ENCODE measurements at regions not wholly inside any gene's neighbourhood (a gene's known extent, or its start where the extent isn't known, plus 50 kb on each side); places are given as distances from the start of the nearest gene placed in this dataset.

- 82 to 96% (median 88%) methylated on average over 1 of the region's 1 CpG for WGBS, 5 donors
- H3K4me3 ChIP-seq: no peak overlapping the region
- H3K9me3 ChIP-seq: no peaks in the 10 kb centered on the region
- no peak overlapping the region for H3K27ac ChIP-seq
- no peak for TF ChIP-seq POLR2A (IDR thresholded peaks at IDR 0.05)
- no peak for TF ChIP-seq EP300 (IDR thresholded peaks at IDR 0.05)
- TF ChIP-seq, protein P1, sequence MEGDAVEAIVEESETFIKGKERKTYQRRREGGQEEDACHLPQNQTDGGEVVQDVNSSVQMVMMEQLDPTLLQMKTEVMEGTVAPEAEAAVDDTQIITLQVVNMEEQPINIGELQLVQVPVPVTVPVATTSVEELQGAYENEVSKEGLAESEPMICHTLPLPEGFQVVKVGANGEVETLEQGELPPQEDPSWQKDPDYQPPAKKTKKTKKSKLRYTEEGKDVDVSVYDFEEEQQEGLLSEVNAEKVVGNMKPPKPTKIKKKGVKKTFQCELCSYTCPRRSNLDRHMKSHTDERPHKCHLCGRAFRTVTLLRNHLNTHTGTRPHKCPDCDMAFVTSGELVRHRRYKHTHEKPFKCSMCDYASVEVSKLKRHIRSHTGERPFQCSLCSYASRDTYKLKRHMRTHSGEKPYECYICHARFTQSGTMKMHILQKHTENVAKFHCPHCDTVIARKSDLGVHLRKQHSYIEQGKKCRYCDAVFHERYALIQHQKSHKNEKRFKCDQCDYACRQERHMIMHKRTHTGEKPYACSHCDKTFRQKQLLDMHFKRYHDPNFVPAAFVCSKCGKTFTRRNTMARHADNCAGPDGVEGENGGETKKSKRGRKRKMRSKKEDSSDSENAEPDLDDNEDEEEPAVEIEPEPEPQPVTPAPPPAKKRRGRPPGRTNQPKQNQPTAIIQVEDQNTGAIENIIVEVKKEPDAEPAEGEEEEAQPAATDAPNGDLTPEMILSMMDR (IDR thresholded peaks at IDR 0.05): no peak
- TF ChIP-seq POLR2AphosphoS5 (IDR thresholded peaks at IDR 0.05): no peak
- intact Hi-C loops (cut with DNase I; ENCODE audit: low total_unique reads): no loop called here
- no peaks in the 10 kb centered on the region for H3K36me3 ChIP-seq
- DNase-seq: no peak
- H3K27me3 ChIP-seq: peaks cover 0 to 13% (median 0%) of the 10 kb centered on the region in 3 donors
- no peaks in the 10 kb centered on the region for H3K4me1 ChIP-seq
Observed at GRCh38 chr1:114214016-114214415, 60.3 kb upstream of the SYT6 start.

- no peak overlapping the region for H3K27ac ChIP-seq
- 85 to 90% (median 87%) methylated on average over 5 of the region's 5 CpGs for WGBS, 5 donors
- no peaks in the 10 kb centered on the region for H3K4me1 ChIP-seq
- TF ChIP-seq EP300 (IDR thresholded peaks at IDR 0.05) (no peak), POLR2AphosphoS5 (IDR thresholded peaks at IDR 0.05) (no peak), POLR2A (IDR thresholded peaks at IDR 0.05) (no peak)
- TF ChIP-seq, protein P1 (IDR thresholded peaks at IDR 0.05): no peak
- intact Hi-C loops (cut with DNase I; ENCODE audit: low total_unique reads): no loop called here
- H3K27me3 ChIP-seq: peaks cover 0 to 36% (median 9%) of the 10 kb centered on the region in 3 donors
- no peak for DNase-seq
- no peaks in the 10 kb centered on the region for H3K36me3 ChIP-seq
- no peak overlapping the region for H3K4me3 ChIP-seq
- no peaks in the 10 kb centered on the region for H3K9me3 ChIP-seq
Observed at GRCh38 chr1:114209971-114210370, 56.3 kb upstream of the SYT6 start.

- WGBS, 5 donors: 69 to 83% (median 71%) methylated on average over 4 of the region's 4 CpGs
- no peaks in the 10 kb centered on the region for H3K9me3 ChIP-seq
- H3K27me3 ChIP-seq: peaks cover 0 to 41% (median 9%) of the 10 kb centered on the region in 3 donors
- no peak for DNase-seq
- no peaks in the 10 kb centered on the region for H3K4me1 ChIP-seq
- no peak overlapping the region for H3K27ac ChIP-seq
- TF ChIP-seq, protein P1 (IDR thresholded peaks at IDR 0.05): no peak
- intact Hi-C loops (cut with DNase I; ENCODE audit: low total_unique reads): no loop called here
- no peaks in the 10 kb centered on the region for H3K36me3 ChIP-seq
- H3K4me3 ChIP-seq: no peak overlapping the region
Observed at GRCh38 chr1:114208714-114209113, 55.0 kb upstream of the SYT6 start.

GRCh38 chr1:114208106-114208505 is 54.4 kb upstream of the SYT6 start:
- no peaks in the 10 kb centered on the region for H3K36me3 ChIP-seq
- no peak overlapping the region for H3K27ac ChIP-seq
- no peaks in the 10 kb centered on the region for H3K9me3 ChIP-seq
- intact Hi-C loops (cut with DNase I; ENCODE audit: low total_unique reads): no loop called here
- H3K27me3 ChIP-seq: peaks cover 0 to 45% (median 9%) of the 10 kb centered on the region in 3 donors
- no peak for DNase-seq
- TF ChIP-seq EP300 (IDR thresholded peaks at IDR 0.05): no peak
- no peak for TF ChIP-seq POLR2AphosphoS5 (IDR thresholded peaks at IDR 0.05)
- no peak for TF ChIP-seq POLR2A (IDR thresholded peaks at IDR 0.05)
- H3K4me1 ChIP-seq: no peaks in the 10 kb centered on the region
- WGBS, 5 donors: 64 to 81% (median 71%) methylated on average over 4 of the region's 4 CpGs
- no peak overlapping the region for H3K4me3 ChIP-seq

DNA sequence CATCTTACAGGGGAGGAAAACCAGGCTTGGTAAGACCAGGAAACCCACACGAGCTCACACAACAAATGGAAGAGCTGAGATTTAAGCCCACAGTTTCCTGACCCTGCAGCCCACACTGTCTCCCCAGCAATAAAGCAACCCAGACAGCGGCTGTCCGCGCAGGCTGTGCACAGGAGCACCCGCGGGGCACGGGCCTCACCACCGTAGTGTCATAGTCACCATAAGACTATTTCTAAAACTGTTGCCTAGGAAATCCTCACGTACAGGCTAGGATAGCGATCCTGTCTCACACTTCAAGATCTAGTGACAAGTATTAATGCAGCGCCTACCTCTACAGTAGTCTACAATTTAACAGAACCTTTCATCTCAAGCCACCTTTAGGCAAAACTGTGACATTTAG is 54.0 kb upstream of the SYT6 start:
- Histone ChIP-seq H3K36me3 (no peaks in the 10 kb centered on the region), H3K27me3 (peaks cover 0 to 49% (median 9%) of the 10 kb centered on the region in 3 donors), H3K4me1 (no peaks in the 10 kb centered on the region), H3K9me3 (no peaks in the 10 kb centered on the region), H3K4me3 (no peak overlapping the region), H3K27ac (no peak overlapping the region)
- TF ChIP-seq, protein P1 (IDR thresholded peaks at IDR 0.05): no peak
- TF ChIP-seq POLR2AphosphoS5 (IDR thresholded peaks at IDR 0.05): no peak
- no peak for TF ChIP-seq POLR2A (IDR thresholded peaks at IDR 0.05)
- TF ChIP-seq EP300 (IDR thresholded peaks at IDR 0.05): no peak
- WGBS, 5 donors: 63 to 80% (median 69%) methylated on average over 10 to 11 of the region's 11 CpGs
- intact Hi-C loops (cut with DNase I; ENCODE audit: low total_unique reads): no loop called here
- no peak for DNase-seq

Measured in stomach (tissue), 8 donors.